Trophoblast cell (in vitro differentiated cells and primary cell): ENCODE measurements at regions not wholly inside any gene's neighbourhood (a gene's known extent, or its start where the extent isn't known, plus 50 kb on each side); places are given as distances from the start of the nearest gene placed in this dataset.

ENCODE experiments used
- DNase-seq, 2 donors: peaks; one replicate each; pipeline ENCODE4 v3.0.0-alpha.2; 2016
- H2AFZ ChIP-seq: 2 replicates; pipeline ENCODE4 v1.6.1; 2013; ENCODE audit warnings: low read length, moderate library complexity, mild to moderate bottlenecking; ENCODE audit not compliant: insufficient read depth, poor library complexity
- H2AK5ac ChIP-seq: 2 replicates; pipeline ENCODE4 v1.6.1; 2013; ENCODE audit warnings: mild to moderate bottlenecking, low read length
- H2BK120ac ChIP-seq: 2 replicates; pipeline ENCODE4 v1.6.1; 2013; ENCODE audit warnings: low read length, mild to moderate bottlenecking, moderate library complexity; ENCODE audit not compliant: insufficient read depth, poor library complexity
- H2BK12ac ChIP-seq: 2 replicates; pipeline ENCODE4 v1.6.1; 2013; ENCODE audit warnings: mild to moderate bottlenecking, low read length, moderate library complexity
- H2BK5ac ChIP-seq: 2 replicates; pipeline ENCODE4 v1.6.1; 2013; ENCODE audit warnings: low read length, low read depth, moderate library complexity, mild to moderate bottlenecking; ENCODE audit not compliant: poor library complexity
- H3K14ac ChIP-seq: 2 replicates; pipeline ENCODE4 v1.6.1; 2013; ENCODE audit warnings: mild to moderate bottlenecking, low read length
- H3K18ac ChIP-seq: 2 replicates; pipeline ENCODE4 v1.6.1; 2013; ENCODE audit warnings: mild to moderate bottlenecking, low read length
- H3K23ac ChIP-seq: 2 replicates; pipeline ENCODE4 v1.6.1; 2013; ENCODE audit warnings: low read length
- H3K27ac ChIP-seq: 2 replicates; pipeline ENCODE4 v1.5.1; 2013; ENCODE audit warnings: low read depth, mild to moderate bottlenecking, inconsistent platforms, low read length, moderate library complexity
- H3K27me3 ChIP-seq: 2 replicates; pipeline ENCODE4 v1.6.1; 2013; ENCODE audit warnings: inconsistent platforms, mild to moderate bottlenecking, low read length, moderate library complexity; ENCODE audit not compliant: insufficient read depth
- H3K36me3 ChIP-seq, 2 experiments: 1 replicate in 1 of 2; 2 replicates in 1 of 2; pipeline ENCODE4 v1.6.1; 2013; ENCODE audit warnings: low read length in 2 of 2, mild to moderate bottlenecking in 2 of 2, moderate library complexity in 1 of 2; ENCODE audit not compliant: insufficient read depth in 2 of 2, control insufficient read depth in 1 of 2
- H3K4ac ChIP-seq: 2 replicates; pipeline ENCODE4 v1.6.1; 2013; ENCODE audit warnings: low read depth, mild to moderate bottlenecking, low read length, moderate library complexity
- H3K4me1 ChIP-seq, 2 experiments: 1 replicate in 1 of 2; 2 replicates in 1 of 2; pipeline ENCODE4 v1.6.1; 2013; ENCODE audit warnings: low read length in 2 of 2, mild to moderate bottlenecking in 2 of 2, moderate library complexity in 1 of 2; ENCODE audit not compliant: insufficient read depth in 2 of 2, control insufficient read depth in 1 of 2
- H3K4me2 ChIP-seq: 2 replicates; pipeline ENCODE4 v1.6.1; 2013; ENCODE audit warnings: inconsistent platforms, mild to moderate bottlenecking, low read length, moderate library complexity
- H3K4me3 ChIP-seq: 2 replicates; pipeline ENCODE4 v1.5.1; 2013; ENCODE audit warnings: mild to moderate bottlenecking, low read depth, low read length, inconsistent platforms
- H3K79me1 ChIP-seq: one replicate; pipeline ENCODE4 v1.6.1; 2013; ENCODE audit warnings: low read length
- H3K79me2 ChIP-seq: 2 replicates; pipeline ENCODE4 v1.6.1; 2013; ENCODE audit warnings: low read length, mild to moderate bottlenecking; ENCODE audit not compliant: control insufficient read depth, insufficient read depth, poor library complexity
- H3K9ac ChIP-seq: 2 replicates; pipeline ENCODE4 v1.6.1; 2013; ENCODE audit warnings: mild to moderate bottlenecking, low read length
- H3K9me3 ChIP-seq: 2 replicates; pipeline ENCODE4 v1.6.1; 2013; ENCODE audit warnings: low read depth, mild to moderate bottlenecking, control low read depth, inconsistent platforms, low read length; ENCODE audit not compliant: insufficient read depth
- H4K12ac ChIP-seq: 2 replicates; pipeline ENCODE4 v1.6.1; 2013; ENCODE audit warnings: low read depth, mild to moderate bottlenecking, low read length, moderate library complexity
- H4K8ac ChIP-seq: 2 replicates; pipeline ENCODE4 v1.6.1; 2013; ENCODE audit warnings: low read depth, mild to moderate bottlenecking, low read length, moderate library complexity
- H4K91ac ChIP-seq: one replicate; pipeline ENCODE4 v1.6.1; 2013; ENCODE audit warnings: low read depth, mild to moderate bottlenecking, low read length, moderate library complexity
- WGBS: extraction: QIAGEN DNeasy Blood & Tissue Kit; methylation state at CpG from one replicate; pipeline ENCODE4 v1.1.7; 2013; ENCODE audit warnings: missing lambda C conversion rate; ENCODE audit not compliant: insufficient read length, insufficient coverage; ENCODE audit errors: extremely low coverage; 5-methylcytosine and 5-hydroxymethylcytosine counted together

DNA sequence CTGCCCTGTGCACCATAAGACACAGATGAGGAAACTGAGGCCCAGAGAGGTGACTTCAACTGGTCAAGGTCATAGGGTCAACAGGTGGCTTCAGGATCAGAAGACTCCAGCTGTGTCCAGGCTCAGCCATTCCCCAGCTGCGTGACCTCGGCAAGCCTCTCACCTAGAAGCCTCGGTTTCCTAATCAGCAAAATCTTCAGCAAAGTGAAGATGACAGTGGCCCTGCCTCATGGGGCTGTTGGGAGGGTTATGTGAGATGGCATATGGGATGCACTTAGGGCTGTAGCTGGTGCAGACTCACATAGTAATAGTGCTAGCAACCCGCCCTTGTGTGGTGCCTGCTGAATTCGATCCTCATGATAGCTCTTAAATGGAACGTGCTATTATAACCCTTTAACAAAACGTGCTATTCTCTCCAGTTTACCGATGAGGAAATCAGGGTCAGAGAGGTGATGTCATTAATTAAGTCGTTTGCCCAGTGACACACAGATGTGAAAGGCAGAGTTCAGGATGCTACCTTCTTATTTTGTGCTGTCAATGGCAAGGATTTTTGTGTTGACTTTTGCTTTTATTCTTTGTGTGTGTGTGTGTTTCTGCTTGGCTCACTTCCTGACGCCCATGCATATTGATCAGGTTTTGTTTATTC lies 472.9 kb downstream of the MATN1 start:
- no CpG with 5 or more reads among the region's 10 CpGs for WGBS
- peaks cover 3% of the 10 kb centered on the region for H3K9me3 ChIP-seq
- H3K14ac ChIP-seq, result no peak overlapping the region

DNA sequence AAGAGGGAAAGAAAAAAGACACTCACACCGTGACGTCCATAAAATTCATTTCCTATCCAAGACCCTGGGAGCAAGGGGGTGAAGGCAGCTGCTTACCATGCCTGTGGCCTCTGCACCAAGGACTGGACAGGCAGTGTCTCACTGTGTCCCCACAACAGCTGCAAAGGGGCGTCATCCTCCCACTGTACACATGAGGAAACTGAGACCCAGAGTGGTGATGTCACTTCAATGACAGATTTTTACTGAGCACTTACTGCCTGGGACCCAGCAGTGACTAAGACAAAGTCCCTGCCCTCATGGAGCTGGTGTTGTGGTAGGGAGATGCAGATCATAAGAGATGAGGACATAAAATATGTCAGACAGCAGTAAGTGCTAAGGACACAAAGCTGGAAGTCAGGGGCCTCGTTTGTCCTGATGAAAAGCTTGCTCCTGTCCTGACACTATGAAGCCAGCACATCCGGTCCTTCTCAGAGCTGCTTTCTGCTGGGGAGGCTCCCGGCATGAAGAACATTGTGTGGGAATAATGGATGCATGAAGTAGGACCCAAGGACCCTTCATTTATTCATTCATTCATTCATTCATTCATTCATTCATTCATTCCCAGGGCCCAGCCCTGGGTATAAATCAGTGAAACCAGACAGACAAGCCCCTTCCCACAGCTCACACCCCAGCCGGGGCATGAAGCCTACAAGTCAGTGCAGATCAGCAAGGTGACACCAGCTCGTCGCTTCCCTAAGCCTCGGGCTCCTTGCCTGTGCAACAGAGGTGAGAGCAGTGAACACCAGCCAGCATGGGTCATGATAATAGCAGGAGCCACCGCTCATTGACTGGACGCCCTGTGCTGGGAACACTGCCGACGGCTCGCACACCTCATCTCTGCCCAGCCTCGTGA lies 473.7 kb downstream of the MATN1 start:
- Histone ChIP-seq H3K27ac (no peak overlapping the region), H2AK5ac (no peak overlapping the region), H3K4me1 (peaks cover 0 to 1% of the 10 kb centered on the region in 2 experiments), H3K14ac (no peak overlapping the region), H3K9me3 (peaks cover under 1% of the 10 kb centered on the region), H2AFZ (no peak overlapping the region), H3K4ac (no peak overlapping the region), H3K4me2 (no peak overlapping the region), H3K18ac (no peak overlapping the region), H4K91ac (no peak overlapping the region), H2BK5ac (no peak overlapping the region), H3K27me3 (no peaks in the 10 kb centered on the region), H4K8ac (no peak overlapping the region), H3K79me2 (no peaks in the 10 kb centered on the region), H4K12ac (no peak overlapping the region), H3K36me3 (no peaks in the 10 kb centered on the region), H3K9ac (no peak overlapping the region), H3K23ac (no peak overlapping the region), H3K4me3 (no peak overlapping the region), H3K79me1 (no peaks in the 10 kb centered on the region), H2BK12ac (no peak overlapping the region), H2BK120ac (no peak overlapping the region)
- WGBS, result no CpG with 5 or more reads among the region's 16 CpGs
- DNase-seq, result no peak

More for the DNA sequence above, 472.9 kb downstream of the MATN1 start:
- H2AFZ ChIP-seq, result no peak overlapping the region
- H3K79me2 ChIP-seq, result no peaks in the 10 kb centered on the region
- no peak overlapping the region for H2BK120ac ChIP-seq
- no peak overlapping the region for H3K4ac ChIP-seq
- H3K27me3 ChIP-seq, result no peaks in the 10 kb centered on the region
- no peak overlapping the region for H3K4me2 ChIP-seq
- H3K18ac ChIP-seq, result no peak overlapping the region
- no peak overlapping the region for H2BK12ac ChIP-seq
- H3K23ac ChIP-seq, result no peak overlapping the region
- no peak overlapping the region for H3K4me3 ChIP-seq
- no peaks in the 10 kb centered on the region for H3K36me3 ChIP-seq
- no peak for DNase-seq
- no peak overlapping the region for H3K9ac ChIP-seq
- no peak overlapping the region for H4K8ac ChIP-seq
- no peak overlapping the region for H2AK5ac ChIP-seq
- H3K4me1 ChIP-seq, result peaks cover 0 to 1% of the 10 kb centered on the region in 2 experiments
- H3K79me1 ChIP-seq, result no peaks in the 10 kb centered on the region
- no peak overlapping the region for H3K27ac ChIP-seq
- H4K91ac ChIP-seq, result no peak overlapping the region
- no peak overlapping the region for H4K12ac ChIP-seq
- H2BK5ac ChIP-seq, result no peak overlapping the region

DNA sequence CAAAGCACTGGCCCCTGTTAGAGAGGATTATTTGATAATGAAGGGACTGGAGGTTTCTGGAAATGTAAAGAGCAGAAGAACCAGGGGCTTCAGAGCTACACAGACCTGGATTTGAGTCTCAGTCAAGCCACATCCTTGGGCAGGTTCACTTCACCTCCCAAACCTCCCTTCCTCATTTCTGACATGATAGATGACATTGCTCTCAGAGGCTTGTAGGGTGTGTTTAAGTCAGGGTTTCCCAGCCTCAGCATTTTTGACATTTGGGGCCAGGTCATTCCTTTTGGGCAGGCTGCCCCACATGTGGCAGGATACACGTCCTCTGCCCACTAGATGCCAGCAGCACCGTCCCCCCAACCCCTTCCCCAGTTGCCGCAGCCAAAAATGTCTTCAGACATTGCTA lies 474.6 kb downstream of the MATN1 start:
- Histone ChIP-seq H4K91ac (no peak overlapping the region), H4K12ac (no peak overlapping the region)

DNA sequence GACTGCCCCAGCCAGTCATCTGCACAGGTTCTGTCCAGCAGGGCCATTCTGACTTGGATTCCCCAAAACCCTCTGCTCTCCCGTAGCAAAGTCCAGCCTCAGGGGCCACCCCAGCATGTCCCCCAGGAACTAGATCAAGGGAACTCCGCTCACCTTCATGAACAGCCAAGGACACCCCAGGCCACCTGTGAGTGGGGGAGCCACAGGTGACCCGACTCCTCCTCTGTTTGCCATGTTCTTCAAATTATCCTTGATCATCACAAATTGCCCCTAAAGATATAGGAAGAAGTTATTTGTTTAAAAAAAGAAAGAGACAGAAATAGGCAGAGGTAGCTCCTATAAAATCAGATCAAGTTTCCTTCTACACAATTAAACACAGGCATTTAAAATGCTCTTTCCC lies 475.0 kb downstream of the MATN1 start:
- no peak overlapping the region for H2BK5ac ChIP-seq
- H4K8ac ChIP-seq, result no peak overlapping the region
- H4K91ac ChIP-seq, result no peak overlapping the region
- no peak overlapping the region for H3K4me2 ChIP-seq
- H3K27me3 ChIP-seq, result no peaks in the 10 kb centered on the region
- no peak for DNase-seq
- no peak overlapping the region for H2AFZ ChIP-seq
- no peak overlapping the region for H3K23ac ChIP-seq
- H2BK120ac ChIP-seq, result no peak overlapping the region
- H3K27ac ChIP-seq, result no peak overlapping the region
- H3K79me2 ChIP-seq, result no peaks in the 10 kb centered on the region
- no peak overlapping the region for H3K18ac ChIP-seq
- no peaks in the 10 kb centered on the region for H3K9me3 ChIP-seq
- no peak overlapping the region for H3K4me3 ChIP-seq
- no peaks in the 10 kb centered on the region for H3K4me1 ChIP-seq
- no peak overlapping the region for H3K4ac ChIP-seq
- H3K9ac ChIP-seq, result no peak overlapping the region
- H2AK5ac ChIP-seq, result no peak overlapping the region
- no CpG with 5 or more reads among the region's 3 CpGs for WGBS
- no peaks in the 10 kb centered on the region for H3K36me3 ChIP-seq
- H3K79me1 ChIP-seq, result no peaks in the 10 kb centered on the region
- no peak overlapping the region for H4K12ac ChIP-seq
- no peak overlapping the region for H2BK12ac ChIP-seq
- H3K14ac ChIP-seq, result no peak overlapping the region

More for the DNA sequence above, 474.6 kb downstream of the MATN1 start:
- no peak overlapping the region for H2BK120ac ChIP-seq
- H2BK5ac ChIP-seq, result no peak overlapping the region
- H4K8ac ChIP-seq, result no peak overlapping the region
- H3K36me3 ChIP-seq, result no peaks in the 10 kb centered on the region
- H3K27me3 ChIP-seq, result no peaks in the 10 kb centered on the region
- H3K79me1 ChIP-seq, result no peaks in the 10 kb centered on the region
- no peak overlapping the region for H3K14ac ChIP-seq
- H3K23ac ChIP-seq, result no peak overlapping the region
- H3K9me3 ChIP-seq, result no peaks in the 10 kb centered on the region
- no peak overlapping the region for H3K27ac ChIP-seq
- H3K9ac ChIP-seq, result no peak overlapping the region
- H3K4me2 ChIP-seq, result no peak overlapping the region
- peaks cover 0 to under 1% of the 10 kb centered on the region in 2 experiments for H3K4me1 ChIP-seq
- H3K79me2 ChIP-seq, result no peaks in the 10 kb centered on the region
- H2AFZ ChIP-seq, result no peak overlapping the region
- H3K4me3 ChIP-seq, result no peak overlapping the region
- WGBS, result no CpG with 5 or more reads among the region's 3 CpGs
- H2BK12ac ChIP-seq, result no peak overlapping the region
- DNase-seq, result no peak
- no peak overlapping the region for H2AK5ac ChIP-seq
- no peak overlapping the region for H3K4ac ChIP-seq
- H3K18ac ChIP-seq, result no peak overlapping the region
